HG02588 (cell line): ENCODE measurements at regions not wholly inside any gene's neighbourhood (a gene's known extent, or its start where the extent isn't known, plus 50 kb on each side); places are given as distances from the start of the nearest gene placed in this dataset.

ENCODE experiments used
- ATAC-seq: cut with Tn5 transposase; IDR thresholded peaks from one replicate; pipeline ENCODE4 v1.9.1; 2021; ENCODE audit warnings: mild to moderate bottlenecking, moderate library complexity; ENCODE audit not compliant: unreplicated experiment

GRCh38 chr16:74232806-74233465, 63.7 kb upstream of the PSMD7 start:
- ATAC-seq, result no peak

- ATAC-seq, result no peak
These were observed 66.5 kb upstream of the PSMD7 start for GRCh38 chr16:74230126-74230525.

GRCh38 chr16:74226338-74226954, 70.2 kb upstream of the PSMD7 start:
- ATAC-seq, result no peak

GRCh38 chr16:74224828-74225612, 71.6 kb upstream of the PSMD7 start:
- ATAC-seq, result no peak

GRCh38 chr16:74221828-74222227, 74.8 kb upstream of the PSMD7 start:
- ATAC-seq, result no peak

- no peak for ATAC-seq
These were observed 76.9 kb upstream of the PSMD7 start for GRCh38 chr16:74219706-74220105.

- no peak for ATAC-seq
These were observed 77.7 kb upstream of the PSMD7 start for GRCh38 chr16:74218871-74219270.

- ATAC-seq, result no peak
These were observed 80.3 kb upstream of the PSMD7 start for GRCh38 chr16:74216319-74216718.

GRCh38 chr16:74215249-74215648, 81.4 kb upstream of the PSMD7 start:
- ATAC-seq, result no peak

- no peak for ATAC-seq
These were observed 83.2 kb upstream of the PSMD7 start for GRCh38 chr16:74213372-74213771.

GRCh38 chr16:74210245-74210644, 86.4 kb upstream of the PSMD7 start:
- no peak for ATAC-seq

GRCh38 chr16:74202009-74202408, 94.6 kb upstream of the PSMD7 start:
- ATAC-seq, result no peak

GRCh38 chr16:74201576-74201975, 95.0 kb upstream of the PSMD7 start:
- ATAC-seq, result no peak

- ATAC-seq, result no peak
These were observed 95.7 kb upstream of the PSMD7 start for GRCh38 chr16:74200921-74201320.

- ATAC-seq, result no peak
These were observed 96.8 kb upstream of the PSMD7 start for GRCh38 chr16:74199842-74200124.

- no peak for ATAC-seq
These were observed 97.4 kb upstream of the PSMD7 start for GRCh38 chr16:74199066-74199841.

GRCh38 chr16:74192281-74192797, 104.3 kb upstream of the PSMD7 start:
- ATAC-seq, result no peak

- no peak for ATAC-seq
These were observed 106.3 kb upstream of the PSMD7 start for GRCh38 chr16:74190292-74190691.

GRCh38 chr16:74188856-74189255, 107.8 kb upstream of the PSMD7 start:
- no peak for ATAC-seq

- ATAC-seq, result no peak
These were observed 110.0 kb upstream of the PSMD7 start for GRCh38 chr16:74186561-74186971.

GRCh38 chr16:74184839-74185238, 111.8 kb upstream of the PSMD7 start:
- no peak for ATAC-seq
